Psoas muscle (tissue), 7 donors: ENCODE measurements at regions not wholly inside any gene's neighbourhood (a gene's known extent, or its start where the extent isn't known, plus 50 kb on each side); places are given as distances from the start of the nearest gene placed in this dataset.

Experiments
- ATAC-seq, 4 donors: fragments of 200-7000 bp; cut with Tn5 transposase; one replicate each; pipeline ENCODE4 v1.9.1; 2020; ENCODE audit warnings: moderate library complexity in 3 of 4, mild to moderate bottlenecking in 2 of 4
- DNase-seq, 2 donors: peaks; one replicate each; pipeline ENCODE4 v3.0.0-alpha.2; 2020
- H3K27ac ChIP-seq: fragments of 200-600 bp; one replicate; pipeline ENCODE4 v1.8.0; 2022
- H3K27me3 ChIP-seq, 3 donors: fragments of 200-600 bp in 1 of 3; one replicate each; pipeline versions ENCODE4 v1.6.1 to v1.8.0; 2013 to 2022; ENCODE audit warnings: low read length in 2 of 3, mild to moderate bottlenecking in 2 of 3, moderate library complexity in 1 of 3; ENCODE audit not compliant: insufficient read depth in 3 of 3
- H3K36me3 ChIP-seq, 2 donors: fragments of 200-600 bp in 1 of 2; one replicate each; pipeline versions ENCODE4 v1.6.1 to v1.8.0; 2013 to 2022; ENCODE audit warnings: low read depth in 1 of 2, mild to moderate bottlenecking in 1 of 2, moderate library complexity in 1 of 2; ENCODE audit not compliant: insufficient read depth in 1 of 2
- H3K4me1 ChIP-seq: fragments of 200-600 bp; one replicate; pipeline ENCODE4 v1.8.0; 2022
- H3K4me3 ChIP-seq: fragments of 200-600 bp; one replicate; pipeline ENCODE4 v1.8.0; 2022; ENCODE audit warnings: mild to moderate bottlenecking
- H3K9me3 ChIP-seq: fragments of 200-600 bp; one replicate; pipeline ENCODE4 v1.8.0; 2022
- whole genome bisulfite sequencing, 3 donors: extraction: QIAGEN DNeasy Blood & Tissue Kit; methylation state at CpG; one replicate each; pipeline versions ENCODE4 v1.1.6 to v1.1.7; 2013; 5-methylcytosine and 5-hydroxymethylcytosine counted together
- intact Hi-C, 2 donors: fragments of 100-400 bp; cut with DNase I; formaldehyde crosslinking; loops; one replicate each; pipeline versions ENCODE4 v1.11.0 to v1.14.2; 2022
- TF ChIP-seq, protein P1 (sequence below): fragments of 200-600 bp; IDR thresholded peaks from one replicate; pipeline ENCODE4 v1.8.0; 2022; ENCODE audit warnings: antibody characterized with exemption
- donor health status: healthy with polysubstance abuse.
- donor health status: DM: no; HTN: no; CAD: no; lungs with moderate emphysema.
- donor health status: Bipolar disorder and iron deficiency.
- donor health status: healthy.
- donor health status: DM: yes; HTN: yes; CAD: no.
- donor health status: DM: no; HTN: no; CAD: no.
- donor health status: DM: yes; HTN: yes; CAD: no.

DNA sequence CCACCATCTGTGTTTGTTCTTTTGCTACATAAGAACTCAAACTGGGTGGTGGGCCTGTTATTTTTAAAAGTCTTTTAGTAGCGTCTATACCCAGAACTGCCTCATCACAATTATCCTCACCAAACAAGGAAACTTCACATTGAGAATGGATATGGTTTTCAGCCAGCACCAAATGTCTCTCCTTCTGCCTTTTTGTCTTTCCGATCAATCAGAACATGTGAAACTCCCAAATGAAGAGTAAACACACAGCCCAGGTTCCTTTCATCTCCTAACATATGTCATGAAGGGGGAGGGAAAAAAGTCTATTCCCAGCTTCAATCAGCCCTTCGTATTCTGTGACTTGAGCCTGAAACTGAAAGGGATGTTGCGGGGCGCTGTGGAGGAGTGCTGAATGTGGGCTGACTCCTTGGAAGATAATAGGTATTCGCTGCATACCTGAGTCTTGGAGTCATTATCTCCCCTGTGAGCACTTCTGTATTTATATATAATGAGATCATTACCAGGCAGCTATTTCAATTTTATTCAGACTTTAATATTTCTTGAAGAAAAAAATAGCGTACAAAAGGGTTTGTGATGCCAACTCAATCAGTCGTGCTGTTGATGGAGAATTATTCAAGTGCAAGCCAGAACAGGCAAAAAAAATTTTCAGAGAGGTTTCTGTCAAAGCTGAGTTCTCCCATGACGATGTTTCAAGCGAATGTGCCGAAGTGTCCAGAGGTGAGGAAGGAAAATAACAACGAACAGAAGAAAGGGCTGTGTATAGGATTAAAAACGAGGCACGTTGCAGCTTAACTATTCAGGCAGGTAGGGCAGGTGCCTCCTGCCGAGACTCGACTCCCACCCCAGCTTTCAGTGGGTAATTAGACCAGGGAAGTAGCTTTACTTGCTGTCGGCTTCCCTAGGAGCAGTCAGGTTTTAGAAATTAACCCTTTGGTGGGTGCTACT is 163.9 kb upstream of the NOCT start:
- Histone ChIP-seq H3K4me1 (no peaks in the 10 kb centered on the region), H3K9me3 (no peaks in the 10 kb centered on the region), H3K27me3 (no peaks in the 10 kb centered on the region), H3K4me3 (no peak overlapping the region), H3K27ac (no peak overlapping the region), H3K36me3 (no peaks in the 10 kb centered on the region)
- WGBS, 3 donors, result 28 to 31% (median 30%) methylated on average over 17 of the region's 17 CpGs
- TF ChIP-seq, protein P1, sequence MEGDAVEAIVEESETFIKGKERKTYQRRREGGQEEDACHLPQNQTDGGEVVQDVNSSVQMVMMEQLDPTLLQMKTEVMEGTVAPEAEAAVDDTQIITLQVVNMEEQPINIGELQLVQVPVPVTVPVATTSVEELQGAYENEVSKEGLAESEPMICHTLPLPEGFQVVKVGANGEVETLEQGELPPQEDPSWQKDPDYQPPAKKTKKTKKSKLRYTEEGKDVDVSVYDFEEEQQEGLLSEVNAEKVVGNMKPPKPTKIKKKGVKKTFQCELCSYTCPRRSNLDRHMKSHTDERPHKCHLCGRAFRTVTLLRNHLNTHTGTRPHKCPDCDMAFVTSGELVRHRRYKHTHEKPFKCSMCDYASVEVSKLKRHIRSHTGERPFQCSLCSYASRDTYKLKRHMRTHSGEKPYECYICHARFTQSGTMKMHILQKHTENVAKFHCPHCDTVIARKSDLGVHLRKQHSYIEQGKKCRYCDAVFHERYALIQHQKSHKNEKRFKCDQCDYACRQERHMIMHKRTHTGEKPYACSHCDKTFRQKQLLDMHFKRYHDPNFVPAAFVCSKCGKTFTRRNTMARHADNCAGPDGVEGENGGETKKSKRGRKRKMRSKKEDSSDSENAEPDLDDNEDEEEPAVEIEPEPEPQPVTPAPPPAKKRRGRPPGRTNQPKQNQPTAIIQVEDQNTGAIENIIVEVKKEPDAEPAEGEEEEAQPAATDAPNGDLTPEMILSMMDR, result no peak
- ATAC-seq (no peak), DNase-seq (no peak)
- intact Hi-C loops, result no loop called here

DNA sequence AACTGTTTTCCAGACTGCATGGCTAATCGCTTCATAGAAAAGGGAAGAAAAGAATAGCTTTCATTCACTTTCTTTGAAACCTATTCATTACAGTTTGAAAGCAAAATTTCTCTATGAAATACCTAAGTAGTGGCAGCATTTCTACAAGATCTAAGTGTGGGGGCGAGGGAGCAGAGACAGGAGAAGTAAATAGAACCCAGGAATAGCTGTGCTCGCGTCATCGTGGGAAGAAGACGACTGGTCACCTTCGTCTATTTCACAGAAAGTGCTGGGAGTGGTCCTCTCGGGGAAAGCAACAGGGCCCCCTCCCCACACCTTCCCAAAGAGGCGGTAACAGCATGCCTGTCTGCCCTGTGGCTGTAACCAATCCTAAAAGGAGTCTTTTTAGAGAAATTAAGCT is 169.9 kb upstream of the NOCT start:
- DNase-seq (no peak), ATAC-seq (no peak)
- H3K4me3 ChIP-seq, result no peak overlapping the region
- no peaks in the 10 kb centered on the region for H3K9me3 ChIP-seq
- peaks cover 11% of the 10 kb centered on the region for H3K4me1 ChIP-seq
- TF ChIP-seq, protein P1, result no peak
- intact Hi-C loops, result loop anchor here in 1 of 2 donors (10.0 kb wide), 1 partner anchor 1139 kb away; no protein-coding TSS in a partner anchor
- no peaks in the 10 kb centered on the region for H3K27me3 ChIP-seq
- H3K36me3 ChIP-seq, result no peaks in the 10 kb centered on the region
- H3K27ac ChIP-seq, result no peak overlapping the region
- 50 to 59% (median 52%) methylated on average over 9 of the region's 9 CpGs for WGBS, 3 donors

GRCh38 chr4:138845054-138845453 is 170.5 kb upstream of the NOCT start:
- no peaks in the 10 kb centered on the region for H3K36me3 ChIP-seq
- no peaks in the 10 kb centered on the region for H3K27me3 ChIP-seq
- no peak overlapping the region for H3K27ac ChIP-seq
- TF ChIP-seq, protein P1, result no peak
- peak in 3 of 4 donors; percentile 26 to 41 (median 30) for ATAC-seq
- peaks cover 11% of the 10 kb centered on the region for H3K4me1 ChIP-seq
- 22 to 39% (median 26%) methylated on average over 6 of the region's 6 CpGs for WGBS, 3 donors
- intact Hi-C loops, result loop anchor here in 1 of 2 donors (10.0 kb wide), 1 partner anchor 1140 kb away; no protein-coding TSS in a partner anchor
- H3K4me3 ChIP-seq, result no peak overlapping the region
- no peak for DNase-seq
- no peaks in the 10 kb centered on the region for H3K9me3 ChIP-seq

- Histone ChIP-seq H3K4me3 (no peak overlapping the region), H3K27me3 (peaks cover 0 to 6% (median 0%) of the 10 kb centered on the region in 3 donors), H3K4me1 (peaks cover 11% of the 10 kb centered on the region), H3K36me3 (no peaks in the 10 kb centered on the region), H3K27ac (no peak overlapping the region), H3K9me3 (no peaks in the 10 kb centered on the region)
- TF ChIP-seq, protein P1, result no peak
- intact Hi-C loops, result loop anchor here in 1 of 2 donors (10.0 kb wide), 1 partner anchor 1141 kb away; no protein-coding TSS in a partner anchor
- WGBS, 3 donors, result 83 to 93% (median 90%) methylated on average over 7 of the region's 7 CpGs
- ATAC-seq (no peak), DNase-seq (no peak)
Observed at GRCh38 chr4:138843616-138844015, 172.0 kb upstream of the NOCT start.
